ENCODE measurements at regions not wholly inside any gene's neighbourhood (a gene's known extent, or its start where the extent isn't known, plus 50 kb on each side); places are given as distances from the start of the nearest gene placed in this dataset.
"Not testable (repeated sequence)": the region's sequence is repeated elsewhere in the genome, so short reads cannot be mapped to it uniquely, and the experiment has no call there.

- DNase-seq: no peak
These were observed 152.0 kb upstream of the RAB6C start for GRCh38 chr2:129827311-129828090.

- DNase-seq: no peak
These were observed 150.7 kb upstream of the RAB6C start for GRCh38 chr2:129828792-129829191.

- no peak for DNase-seq
These were observed 149.9 kb upstream of the RAB6C start for GRCh38 chr2:129829588-129829987.

GRCh38 chr2:129831018-129831417, 148.4 kb upstream of the RAB6C start:
- DNase-seq: no peak

GRCh38 chr2:129833465-129833864, 146.0 kb upstream of the RAB6C start:
- DNase-seq: not testable (repeated sequence)

GRCh38 chr2:129847043-129847442, 132.4 kb upstream of the RAB6C start:
- no peak for DNase-seq

GRCh38 chr2:129849559-129850160, 129.8 kb upstream of the RAB6C start:
- DNase-seq: no peak

- no peak for DNase-seq
These were observed 122.3 kb upstream of the RAB6C start for GRCh38 chr2:129857200-129857599.

- DNase-seq: no peak
These were observed 120.3 kb upstream of the RAB6C start for GRCh38 chr2:129859175-129859574.

- no peak for DNase-seq
These were observed 119.4 kb upstream of the RAB6C start for GRCh38 chr2:129860088-129860487.

- no peak for DNase-seq
These were observed 117.7 kb upstream of the RAB6C start for GRCh38 chr2:129861666-129862288.

- DNase-seq: no peak
These were observed 116.8 kb upstream of the RAB6C start for GRCh38 chr2:129862668-129863067.

GRCh38 chr2:129863350-129863749, 116.1 kb upstream of the RAB6C start:
- no peak for DNase-seq

- DNase-seq: no peak
These were observed 114.7 kb upstream of the RAB6C start for GRCh38 chr2:129864719-129865118.

GRCh38 chr2:129865976-129866375, 113.5 kb upstream of the RAB6C start:
- no peak for DNase-seq

- no peak for DNase-seq
These were observed 113.1 kb upstream of the RAB6C start for GRCh38 chr2:129866391-129866790.

GRCh38 chr2:129868151-129868550, 111.3 kb upstream of the RAB6C start:
- no peak for DNase-seq

GRCh38 chr2:129870685-129871241, 108.7 kb upstream of the RAB6C start:
- no peak for DNase-seq

- no peak for DNase-seq
These were observed 107.0 kb upstream of the RAB6C start for GRCh38 chr2:129872446-129872845.

GRCh38 chr2:129876541-129876940, 102.9 kb upstream of the RAB6C start:
- no peak for DNase-seq

GRCh38 chr2:129877289-129877741, 102.2 kb upstream of the RAB6C start:
- DNase-seq: peak; percentile 83 to 85

- peak in 1 of 2 donors; percentile 29 for DNase-seq
These were observed 101.4 kb upstream of the RAB6C start for GRCh38 chr2:129877795-129878775.

All from stimulated activated CD4-positive, alpha-beta T cell treated with anti-CD3 and anti-CD28 coated beads, Interleukin-2, amount 100 ng/mL, for 24 hours (primary cell).